HCT116 (cell line): ENCODE measurements at regions not wholly inside any gene's neighbourhood (a gene's known extent, or its start where the extent isn't known, plus 50 kb on each side); places are given as distances from the start of the nearest gene placed in this dataset.

Experiments
- EZH2 ChIP-seq: fragments of 200-600 bp; sonication (generic); IDR thresholded peaks from 2 replicates; pipeline ENCODE4 v1.6.1; 2017; ENCODE audit warnings: antibody characterized with exemption, mixed run types
- EZH2phosphoT487 ChIP-seq: fragments of 200-600 bp; IDR thresholded peaks from 2 replicates; pipeline ENCODE4 v1.6.1; 2018; ENCODE audit warnings: antibody characterized with exemption, borderline replicate concordance
- FOSL1 ChIP-seq: IDR thresholded peaks from 2 replicates; pipeline ENCODE4 v1.6.1; 2012; ENCODE audit warnings: low read depth
- JUND ChIP-seq: IDR thresholded peaks from 2 replicates; pipeline ENCODE4 v1.6.1; 2012
- POLR2A ChIP-seq: IDR thresholded peaks from 2 replicates; pipeline ENCODE4 v1.7.0; 2011; ENCODE audit warnings: borderline replicate concordance; ENCODE audit not compliant: insufficient read depth, insufficient read length; ENCODE audit errors: extremely low read depth
- POLR2AphosphoS5 ChIP-seq: IDR thresholded peaks from 2 replicates; pipeline ENCODE4 v1.6.1; 2011; ENCODE audit warnings: mild to moderate bottlenecking, low read depth, low read length, moderate library complexity
- SIN3A ChIP-seq: IDR thresholded peaks from 2 replicates; pipeline ENCODE4 v1.6.1; 2012; ENCODE audit warnings: low read depth
- SP1 ChIP-seq: IDR thresholded peaks from 2 replicates; pipeline ENCODE4 v1.6.1; 2012; ENCODE audit warnings: low read depth
- TF ChIP-seq, protein P1 (sequence below), 3 experiments: fragments of 200-600 bp in 1 of 3; sonication (generic) in 1 of 3; IDR thresholded peaks in 2 of 3; conservative IDR thresholded peaks in 1 of 3; 2 replicates each; pipeline ENCODE4 v1.5.1; 2012 to 2017; ENCODE audit warnings: low read depth in 2 of 3, low read length in 2 of 3, antibody characterized with exemption in 1 of 3, borderline replicate concordance in 1 of 3, control low read depth in 1 of 3, mild to moderate bottlenecking in 1 of 3, mixed read lengths in 1 of 3, mixed run types in 1 of 3, moderate library complexity in 1 of 3; ENCODE audit not compliant: insufficient read depth in 1 of 3
- TF ChIP-seq, protein P2 (sequence below): IDR thresholded peaks from 2 replicates; pipeline ENCODE4 v1.6.1; 2012
- TF ChIP-seq, protein P3 (sequence below): IDR thresholded peaks from 2 replicates; pipeline ENCODE4 v1.6.1; 2012

DNA sequence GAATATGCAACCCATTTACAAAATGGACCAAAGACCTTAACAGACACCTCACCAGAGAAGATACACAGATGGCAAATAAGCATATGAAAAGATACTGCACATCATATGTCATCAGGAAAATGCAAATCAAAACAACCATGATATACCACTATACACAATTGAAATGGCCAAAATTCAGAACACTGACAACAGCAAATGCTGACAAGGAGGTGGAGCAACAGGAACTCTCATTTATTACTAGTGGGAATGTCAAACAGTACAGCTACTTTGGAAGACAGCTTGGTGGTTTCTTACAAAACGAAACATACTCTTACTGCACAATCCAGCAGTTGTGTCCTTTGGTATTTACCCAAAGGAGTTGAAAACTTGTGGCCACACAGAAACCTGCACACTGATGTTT is 50.0 kb upstream of the PCGF5 start:
- TF ChIP-seq JUND = no peak
- TF ChIP-seq POLR2A = no peak
- TF ChIP-seq, protein P1, sequence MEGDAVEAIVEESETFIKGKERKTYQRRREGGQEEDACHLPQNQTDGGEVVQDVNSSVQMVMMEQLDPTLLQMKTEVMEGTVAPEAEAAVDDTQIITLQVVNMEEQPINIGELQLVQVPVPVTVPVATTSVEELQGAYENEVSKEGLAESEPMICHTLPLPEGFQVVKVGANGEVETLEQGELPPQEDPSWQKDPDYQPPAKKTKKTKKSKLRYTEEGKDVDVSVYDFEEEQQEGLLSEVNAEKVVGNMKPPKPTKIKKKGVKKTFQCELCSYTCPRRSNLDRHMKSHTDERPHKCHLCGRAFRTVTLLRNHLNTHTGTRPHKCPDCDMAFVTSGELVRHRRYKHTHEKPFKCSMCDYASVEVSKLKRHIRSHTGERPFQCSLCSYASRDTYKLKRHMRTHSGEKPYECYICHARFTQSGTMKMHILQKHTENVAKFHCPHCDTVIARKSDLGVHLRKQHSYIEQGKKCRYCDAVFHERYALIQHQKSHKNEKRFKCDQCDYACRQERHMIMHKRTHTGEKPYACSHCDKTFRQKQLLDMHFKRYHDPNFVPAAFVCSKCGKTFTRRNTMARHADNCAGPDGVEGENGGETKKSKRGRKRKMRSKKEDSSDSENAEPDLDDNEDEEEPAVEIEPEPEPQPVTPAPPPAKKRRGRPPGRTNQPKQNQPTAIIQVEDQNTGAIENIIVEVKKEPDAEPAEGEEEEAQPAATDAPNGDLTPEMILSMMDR (IDR thresholded peaks at IDR 0.05 in 2 of 3, conservative IDR thresholded peaks at IDR 0.05 in 1 of 3; ENCODE audit: borderline replicate concordance in 1 of 3, insufficient read depth in 1 of 3, low read depth in 2 of 3, low read length in 2 of 3) = no peak
- no peak for TF ChIP-seq POLR2AphosphoS5
- no peak for TF ChIP-seq EZH2
- TF ChIP-seq, protein P2, sequence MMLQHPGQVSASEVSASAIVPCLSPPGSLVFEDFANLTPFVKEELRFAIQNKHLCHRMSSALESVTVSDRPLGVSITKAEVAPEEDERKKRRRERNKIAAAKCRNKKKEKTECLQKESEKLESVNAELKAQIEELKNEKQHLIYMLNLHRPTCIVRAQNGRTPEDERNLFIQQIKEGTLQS = no peak
- TF ChIP-seq SP1 = no peak
- TF ChIP-seq, protein P3, sequence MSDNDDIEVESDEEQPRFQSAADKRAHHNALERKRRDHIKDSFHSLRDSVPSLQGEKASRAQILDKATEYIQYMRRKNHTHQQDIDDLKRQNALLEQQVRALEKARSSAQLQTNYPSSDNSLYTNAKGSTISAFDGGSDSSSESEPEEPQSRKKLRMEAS = no peak
- no peak for TF ChIP-seq SIN3A
- no peak for TF ChIP-seq FOSL1
- TF ChIP-seq EZH2phosphoT487 = no peak
